SH-SY5Y (cell line): ENCODE measurements at regions not wholly inside any gene's neighbourhood (a gene's known extent, or its start where the extent isn't known, plus 50 kb on each side); places are given as distances from the start of the nearest gene placed in this dataset.

Experiments used
- GATA2 ChIP-seq: IDR thresholded peaks from 2 replicates; pipeline ENCODE4 v1.6.1; 2011; ENCODE audit warnings: mild to moderate bottlenecking, low read depth, low read length
- GATA3 ChIP-seq: IDR thresholded peaks from 2 replicates; pipeline ENCODE4 v1.6.1; 2011; ENCODE audit warnings: low read depth, mild to moderate bottlenecking, low read length, moderate library complexity

GRCh38 chr6:134574491-134574890, 256.6 kb upstream of the SGK1 start:
- TF ChIP-seq GATA2 (no peak), GATA3 (no peak)

- TF ChIP-seq GATA2 (no peak), GATA3 (no peak)
Measured at GRCh38 chr6:134564705-134565104, 246.8 kb upstream of the SGK1 start.

- TF ChIP-seq GATA3, result no peak
- TF ChIP-seq GATA2, result no peak
Measured at GRCh38 chr6:134560019-134560418, 242.1 kb upstream of the SGK1 start.

- TF ChIP-seq GATA3 (no peak), GATA2 (no peak)
Measured at GRCh38 chr6:134557509-134557908, 239.6 kb upstream of the SGK1 start.

- TF ChIP-seq GATA2 (no peak), GATA3 (no peak)
Measured at GRCh38 chr6:134555672-134556071, 237.8 kb upstream of the SGK1 start.

GRCh38 chr6:134553936-134554335, 236.0 kb upstream of the SGK1 start:
- TF ChIP-seq GATA3 (no peak), GATA2 (no peak)

GRCh38 chr6:134551245-134551960, 233.5 kb upstream of the SGK1 start:
- TF ChIP-seq GATA2 (no peak), GATA3 (no peak)

GRCh38 chr6:134550604-134551003, 232.7 kb upstream of the SGK1 start:
- no peak for TF ChIP-seq GATA3
- TF ChIP-seq GATA2, result no peak

GRCh38 chr6:134549854-134550253, 231.9 kb upstream of the SGK1 start:
- TF ChIP-seq GATA3 (no peak), GATA2 (no peak)

- TF ChIP-seq GATA3 (no peak), GATA2 (no peak)
Measured at GRCh38 chr6:134546962-134547645, 229.2 kb upstream of the SGK1 start.

- no peak for TF ChIP-seq GATA3
- TF ChIP-seq GATA2, result no peak
Measured at GRCh38 chr6:134544737-134545136, 226.8 kb upstream of the SGK1 start.

- no peak for TF ChIP-seq GATA3
- TF ChIP-seq GATA2, result no peak
Measured at GRCh38 chr6:134543128-134543527, 225.2 kb upstream of the SGK1 start.

- TF ChIP-seq GATA3 (no peak), GATA2 (no peak)
Measured at GRCh38 chr6:134541001-134541400, 223.1 kb upstream of the SGK1 start.

- TF ChIP-seq GATA3 (no peak), GATA2 (no peak)
Measured at GRCh38 chr6:134539865-134540323, 222.0 kb upstream of the SGK1 start.

GRCh38 chr6:134537146-134537555, 219.2 kb upstream of the SGK1 start:
- TF ChIP-seq GATA2 (no peak), GATA3 (no peak)

GRCh38 chr6:134535831-134536230, 217.9 kb upstream of the SGK1 start:
- no peak for TF ChIP-seq GATA2
- TF ChIP-seq GATA3, result no peak
